ENCODE measurements at regions not wholly inside any gene's neighbourhood (a gene's known extent, or its start where the extent isn't known, plus 50 kb on each side); places are given as distances from the start of the nearest gene placed in this dataset.
A peak's percentile ranks its signal among the peaks of the same experiment; 100 is the strongest.

DNA sequence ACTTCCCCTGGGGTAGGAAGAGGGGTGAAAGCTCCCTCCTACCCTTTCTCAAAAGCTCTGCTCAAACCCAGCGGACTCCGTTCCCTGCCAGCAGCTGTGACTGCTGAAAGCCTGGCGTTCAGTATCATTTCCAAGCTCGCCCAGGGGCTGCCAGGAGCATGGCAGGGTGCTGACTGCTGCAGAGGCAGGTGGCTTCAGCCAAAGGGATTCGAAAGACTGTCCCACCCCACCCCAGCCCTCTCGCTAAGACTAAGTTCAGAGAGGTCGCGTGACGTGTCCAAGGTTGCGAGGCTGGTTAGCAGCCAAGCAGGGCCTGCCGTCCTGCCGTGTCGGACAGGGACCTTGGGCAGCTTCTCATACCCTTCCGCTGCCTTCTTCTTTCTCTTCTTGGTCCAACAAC is 72.3 kb upstream of the RAB12 start:
- TF ChIP-seq EZH2phosphoT487 (IDR thresholded peaks at IDR 0.05), result no peak
- TF ChIP-seq, protein P1, sequence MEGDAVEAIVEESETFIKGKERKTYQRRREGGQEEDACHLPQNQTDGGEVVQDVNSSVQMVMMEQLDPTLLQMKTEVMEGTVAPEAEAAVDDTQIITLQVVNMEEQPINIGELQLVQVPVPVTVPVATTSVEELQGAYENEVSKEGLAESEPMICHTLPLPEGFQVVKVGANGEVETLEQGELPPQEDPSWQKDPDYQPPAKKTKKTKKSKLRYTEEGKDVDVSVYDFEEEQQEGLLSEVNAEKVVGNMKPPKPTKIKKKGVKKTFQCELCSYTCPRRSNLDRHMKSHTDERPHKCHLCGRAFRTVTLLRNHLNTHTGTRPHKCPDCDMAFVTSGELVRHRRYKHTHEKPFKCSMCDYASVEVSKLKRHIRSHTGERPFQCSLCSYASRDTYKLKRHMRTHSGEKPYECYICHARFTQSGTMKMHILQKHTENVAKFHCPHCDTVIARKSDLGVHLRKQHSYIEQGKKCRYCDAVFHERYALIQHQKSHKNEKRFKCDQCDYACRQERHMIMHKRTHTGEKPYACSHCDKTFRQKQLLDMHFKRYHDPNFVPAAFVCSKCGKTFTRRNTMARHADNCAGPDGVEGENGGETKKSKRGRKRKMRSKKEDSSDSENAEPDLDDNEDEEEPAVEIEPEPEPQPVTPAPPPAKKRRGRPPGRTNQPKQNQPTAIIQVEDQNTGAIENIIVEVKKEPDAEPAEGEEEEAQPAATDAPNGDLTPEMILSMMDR (IDR thresholded peaks at IDR 0.05), result no peak
- TF ChIP-seq EZH2 (IDR thresholded peaks at IDR 0.05), result no peak
- no peak for DNase-seq (ENCODE audit: low spot score)
- Histone ChIP-seq H3K4me2 (no peak overlapping the region), H3K4me3 (no peak overlapping the region), H3K9me3 (ENCODE audit: low read depth) (peaks cover under 1% of the 10 kb centered on the region), H3K27ac (no peak overlapping the region), H3K4me1 (no peaks in the 10 kb centered on the region), H3K27me3 (no peaks in the 10 kb centered on the region), H2AFZ (replicated peaks) (peak overlapping the region; percentile 34), H3K36me3 (no peaks in the 10 kb centered on the region), H3K79me2 (ENCODE audit: low read depth) (no peaks in the 10 kb centered on the region), H3K9ac (no peak overlapping the region), H3F3A (ENCODE audit: low read depth) (no peaks in the 10 kb centered on the region), H4K20me1 (ENCODE audit: low read depth) (no peaks in the 10 kb centered on the region)
- Mint-ChIP-seq H3K4me1 (no peaks in the 10 kb centered on the region), H3K36me3 (no peaks in the 10 kb centered on the region), H3K27ac (no peak overlapping the region), H3K27me3 (ENCODE audit: insufficient read depth, low read depth) (no peaks in the 10 kb centered on the region), H3K9me3 (peaks cover 11% of the 10 kb centered on the region), H3K4me3 (no peak overlapping the region)

DNA sequence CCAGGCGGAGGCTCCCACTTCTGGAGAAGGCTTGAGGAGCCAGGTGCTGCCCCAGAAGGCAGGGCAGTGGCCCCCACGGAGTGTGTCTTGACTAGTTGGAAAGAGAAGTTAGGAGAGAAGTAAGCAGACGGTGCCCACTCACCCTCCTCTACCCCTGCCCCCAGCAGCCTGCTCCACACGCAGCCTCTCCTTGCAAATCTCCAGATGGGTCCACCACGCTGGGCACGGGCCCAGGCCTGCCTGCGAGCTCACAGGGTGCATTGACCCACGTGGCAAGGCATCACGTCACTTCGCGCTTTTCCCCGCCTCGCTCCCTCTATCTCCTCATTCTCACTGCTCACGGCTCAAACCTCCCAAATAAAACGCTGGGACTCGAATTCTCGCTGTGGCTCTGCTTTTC is 71.8 kb upstream of the RAB12 start:
- TF ChIP-seq EZH2 (IDR thresholded peaks at IDR 0.05), result no peak
- TF ChIP-seq, protein P1 (IDR thresholded peaks at IDR 0.05), result no peak
- no peak for TF ChIP-seq EZH2phosphoT487 (IDR thresholded peaks at IDR 0.05)
- Histone ChIP-seq H3K4me3 (no peak overlapping the region), H2AFZ (replicated peaks) (no peak overlapping the region), H3F3A (ENCODE audit: low read depth) (no peaks in the 10 kb centered on the region), H3K4me1 (no peaks in the 10 kb centered on the region), H4K20me1 (ENCODE audit: low read depth) (no peaks in the 10 kb centered on the region), H3K79me2 (ENCODE audit: low read depth) (no peaks in the 10 kb centered on the region), H3K9me3 (ENCODE audit: low read depth) (no peaks in the 10 kb centered on the region), H3K27ac (no peak overlapping the region), H3K4me2 (no peak overlapping the region), H3K27me3 (no peaks in the 10 kb centered on the region), H3K9ac (no peak overlapping the region), H3K36me3 (no peaks in the 10 kb centered on the region)
- Mint-ChIP-seq H3K4me3 (no peak overlapping the region), H3K27me3 (ENCODE audit: insufficient read depth, low read depth) (no peaks in the 10 kb centered on the region), H3K36me3 (no peaks in the 10 kb centered on the region), H3K9me3 (peaks cover 6% of the 10 kb centered on the region), H3K27ac (no peak overlapping the region), H3K4me1 (no peaks in the 10 kb centered on the region)
- no peak for DNase-seq (ENCODE audit: low spot score)

DNA sequence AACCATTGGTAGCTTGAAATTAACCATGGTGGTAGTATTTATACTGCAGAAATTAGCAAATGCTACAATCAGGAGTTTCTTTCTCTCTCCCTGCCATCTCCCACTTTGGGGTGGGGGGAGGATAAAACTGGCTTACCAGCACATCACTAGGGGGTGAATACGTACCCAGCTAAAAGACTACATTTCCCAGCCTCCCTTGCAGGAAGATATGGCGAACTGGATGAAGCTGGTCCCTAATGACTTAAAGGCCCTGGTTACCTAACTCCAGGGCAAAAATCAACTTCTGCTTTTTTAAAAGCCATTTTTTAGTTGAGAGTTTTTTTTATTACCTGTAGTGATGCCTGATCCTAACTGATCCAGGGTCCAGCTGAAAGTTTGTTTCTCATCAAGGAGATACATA is 70.3 kb upstream of the RAB12 start:
- Histone ChIP-seq H3K4me3 (no peak overlapping the region), H3K9ac (no peak overlapping the region), H3K27ac (no peak overlapping the region), H3K9me3 (ENCODE audit: low read depth) (no peaks in the 10 kb centered on the region), H3K27me3 (no peaks in the 10 kb centered on the region), H3K36me3 (no peaks in the 10 kb centered on the region), H4K20me1 (ENCODE audit: low read depth) (no peaks in the 10 kb centered on the region), H2AFZ (replicated peaks) (peak overlapping the region; percentile 32), H3K79me2 (ENCODE audit: low read depth) (no peaks in the 10 kb centered on the region), H3K4me1 (no peaks in the 10 kb centered on the region), H3F3A (ENCODE audit: low read depth) (no peaks in the 10 kb centered on the region), H3K4me2 (no peak overlapping the region)
- DNase-seq (ENCODE audit: low spot score), result no peak
- Mint-ChIP-seq H3K27ac (no peak overlapping the region), H3K36me3 (no peaks in the 10 kb centered on the region), H3K4me1 (no peaks in the 10 kb centered on the region), H3K9me3 (no peaks in the 10 kb centered on the region), H3K4me3 (no peak overlapping the region), H3K27me3 (ENCODE audit: insufficient read depth, low read depth) (peaks cover 2% of the 10 kb centered on the region)
- TF ChIP-seq EZH2phosphoT487 (IDR thresholded peaks at IDR 0.05) (no peak), EZH2 (IDR thresholded peaks at IDR 0.05) (no peak)
- TF ChIP-seq, protein P1 (IDR thresholded peaks at IDR 0.05), result no peak

All from neural progenitor cell (in vitro differentiated cells).